ENCODE measurements at regions not wholly inside any gene's neighbourhood (a gene's known extent, or its start where the extent isn't known, plus 50 kb on each side); places are given as distances from the start of the nearest gene placed in this dataset.

- no peaks in the 10 kb centered on the region for H3K4me1 ChIP-seq
- WGBS: 90% methylated on average over 5 of the region's 5 CpGs
- no peak overlapping the region for H3K27ac ChIP-seq
- H3K27me3 ChIP-seq: peaks cover 5% of the 10 kb centered on the region
- no peak for DNase-seq (ENCODE audit: low spot score in 2 of 2)
- TF ChIP-seq EP300 (IDR thresholded peaks at IDR 0.05) (no peak), POLR2A (IDR thresholded peaks at IDR 0.05) (no peak), POLR2AphosphoS5 (IDR thresholded peaks at IDR 0.05) (no peak)
- TF ChIP-seq, protein P1, sequence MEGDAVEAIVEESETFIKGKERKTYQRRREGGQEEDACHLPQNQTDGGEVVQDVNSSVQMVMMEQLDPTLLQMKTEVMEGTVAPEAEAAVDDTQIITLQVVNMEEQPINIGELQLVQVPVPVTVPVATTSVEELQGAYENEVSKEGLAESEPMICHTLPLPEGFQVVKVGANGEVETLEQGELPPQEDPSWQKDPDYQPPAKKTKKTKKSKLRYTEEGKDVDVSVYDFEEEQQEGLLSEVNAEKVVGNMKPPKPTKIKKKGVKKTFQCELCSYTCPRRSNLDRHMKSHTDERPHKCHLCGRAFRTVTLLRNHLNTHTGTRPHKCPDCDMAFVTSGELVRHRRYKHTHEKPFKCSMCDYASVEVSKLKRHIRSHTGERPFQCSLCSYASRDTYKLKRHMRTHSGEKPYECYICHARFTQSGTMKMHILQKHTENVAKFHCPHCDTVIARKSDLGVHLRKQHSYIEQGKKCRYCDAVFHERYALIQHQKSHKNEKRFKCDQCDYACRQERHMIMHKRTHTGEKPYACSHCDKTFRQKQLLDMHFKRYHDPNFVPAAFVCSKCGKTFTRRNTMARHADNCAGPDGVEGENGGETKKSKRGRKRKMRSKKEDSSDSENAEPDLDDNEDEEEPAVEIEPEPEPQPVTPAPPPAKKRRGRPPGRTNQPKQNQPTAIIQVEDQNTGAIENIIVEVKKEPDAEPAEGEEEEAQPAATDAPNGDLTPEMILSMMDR (IDR thresholded peaks at IDR 0.05): no peak
- no peaks in the 10 kb centered on the region for H3K9me3 ChIP-seq
- no peak overlapping the region for H3K4me3 ChIP-seq
- no peaks in the 10 kb centered on the region for H3K36me3 ChIP-seq
These were observed 161.2 kb downstream of the IRX5 start for GRCh38 chr16:55091871-55092230.

DNA sequence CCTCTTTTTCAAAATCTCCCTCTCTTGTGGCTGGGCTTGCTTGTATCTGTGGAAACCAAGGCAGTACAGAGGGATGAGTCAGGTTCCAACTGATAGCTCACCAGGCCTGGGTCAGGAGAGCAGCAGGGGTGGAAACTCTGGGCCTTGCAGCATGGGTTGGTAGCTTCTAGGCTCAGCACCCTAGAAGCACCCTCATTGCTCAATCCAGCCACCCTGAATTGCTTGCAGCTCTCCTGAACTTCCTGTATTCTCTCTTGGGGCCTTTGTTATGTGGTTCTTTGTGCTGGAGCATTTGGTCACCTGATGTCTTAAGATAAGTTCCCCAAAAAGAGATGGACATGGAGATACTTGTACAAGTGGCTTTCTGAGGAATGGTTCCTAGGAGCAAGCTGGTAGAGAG lies 169.4 kb downstream of the IRX5 start:
- H3K9me3 ChIP-seq: no peaks in the 10 kb centered on the region
- no peak overlapping the region for H3K27ac ChIP-seq
- H3K27me3 ChIP-seq: peaks cover 6% of the 10 kb centered on the region
- TF ChIP-seq POLR2A (IDR thresholded peaks at IDR 0.05): no peak
- TF ChIP-seq EP300 (IDR thresholded peaks at IDR 0.05): no peak
- no peaks in the 10 kb centered on the region for H3K4me1 ChIP-seq
- no peak for DNase-seq (ENCODE audit: low spot score in 2 of 2)
- H3K4me3 ChIP-seq: no peak overlapping the region
- no peaks in the 10 kb centered on the region for H3K36me3 ChIP-seq

DNA sequence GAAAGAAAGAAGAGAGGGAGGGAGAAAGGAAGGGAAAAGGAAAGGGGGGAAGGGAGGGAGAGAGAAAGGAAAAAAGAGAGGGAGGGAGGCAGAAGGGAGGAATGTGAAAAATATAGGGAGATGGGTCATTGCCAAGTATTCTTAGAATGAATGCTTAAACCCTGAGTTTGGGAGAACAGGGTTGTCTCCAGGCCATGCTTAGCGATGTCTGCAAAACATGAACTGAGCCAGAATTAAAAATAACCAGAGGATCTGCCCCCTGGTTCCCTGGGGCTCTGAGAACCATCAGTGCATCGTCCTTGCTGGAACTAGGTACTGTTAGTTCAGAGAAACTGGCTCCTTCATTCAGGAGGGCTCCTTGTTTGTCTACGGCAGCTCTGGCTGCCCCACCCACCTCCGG lies 170.4 kb downstream of the IRX5 start:
- Histone ChIP-seq H3K9me3 (no peaks in the 10 kb centered on the region), H3K27ac (no peak overlapping the region), H3K4me1 (no peaks in the 10 kb centered on the region), H3K4me3 (no peak overlapping the region), H3K27me3 (peaks cover 6% of the 10 kb centered on the region), H3K36me3 (no peaks in the 10 kb centered on the region)
- TF ChIP-seq POLR2AphosphoS5 (IDR thresholded peaks at IDR 0.05) (no peak), EP300 (IDR thresholded peaks at IDR 0.05) (no peak), POLR2A (IDR thresholded peaks at IDR 0.05) (no peak)
- TF ChIP-seq, protein P1 (IDR thresholded peaks at IDR 0.05): no peak
- WGBS: 44% methylated on average over 4 of the region's 4 CpGs
- DNase-seq (ENCODE audit: low spot score in 2 of 2): no peak

GRCh38 chr16:55102077-55102476 lies 171.4 kb downstream of the IRX5 start:
- H3K27me3 ChIP-seq: peaks cover 6% of the 10 kb centered on the region
- no peak overlapping the region for H3K27ac ChIP-seq
- TF ChIP-seq, protein P1 (IDR thresholded peaks at IDR 0.05): no peak
- TF ChIP-seq POLR2A (IDR thresholded peaks at IDR 0.05) (no peak), POLR2AphosphoS5 (IDR thresholded peaks at IDR 0.05) (no peak), EP300 (IDR thresholded peaks at IDR 0.05) (no peak)
- no peaks in the 10 kb centered on the region for H3K36me3 ChIP-seq
- H3K9me3 ChIP-seq: no peaks in the 10 kb centered on the region
- no peaks in the 10 kb centered on the region for H3K4me1 ChIP-seq
- no peak overlapping the region for H3K4me3 ChIP-seq
- DNase-seq (ENCODE audit: low spot score in 2 of 2): no peak
- 55% methylated on average over 1 of the region's 1 CpG for WGBS

- Histone ChIP-seq H3K36me3 (no peaks in the 10 kb centered on the region), H3K27me3 (peaks cover 6% of the 10 kb centered on the region), H3K4me1 (no peaks in the 10 kb centered on the region), H3K4me3 (no peak overlapping the region), H3K27ac (no peak overlapping the region), H3K9me3 (no peaks in the 10 kb centered on the region)
- TF ChIP-seq POLR2AphosphoS5 (IDR thresholded peaks at IDR 0.05): no peak
- WGBS: 81% methylated on average over 4 of the region's 4 CpGs
- DNase-seq (ENCODE audit: low spot score in 2 of 2): no peak
These were observed 171.9 kb downstream of the IRX5 start for GRCh38 chr16:55102531-55102930.

DNA sequence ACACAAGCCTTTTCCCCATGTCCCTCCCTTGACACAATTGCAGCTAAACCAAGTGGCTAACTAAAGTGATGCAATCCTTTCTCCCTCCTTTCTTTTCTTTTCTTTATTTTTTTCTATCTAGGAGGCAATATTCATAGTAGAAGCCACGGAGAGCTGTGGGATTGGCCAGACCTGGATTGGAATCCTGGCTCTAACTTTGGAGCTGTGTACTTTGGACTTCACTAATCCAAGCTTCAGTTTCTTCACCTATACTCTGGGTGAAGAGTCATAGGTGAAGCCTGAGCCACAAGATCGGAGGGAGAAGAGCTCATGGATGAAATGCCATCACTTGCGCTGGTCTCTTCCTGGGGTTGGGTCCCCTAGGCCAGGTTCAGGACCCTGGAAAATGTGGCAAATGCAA lies 177.2 kb downstream of the IRX5 start:
- Histone ChIP-seq H3K9me3 (no peaks in the 10 kb centered on the region), H3K27ac (no peak overlapping the region), H3K27me3 (no peaks in the 10 kb centered on the region), H3K36me3 (no peaks in the 10 kb centered on the region), H3K4me3 (no peak overlapping the region), H3K4me1 (no peaks in the 10 kb centered on the region)
- DNase-seq (ENCODE audit: low spot score in 2 of 2): no peak
- TF ChIP-seq POLR2AphosphoS5 (IDR thresholded peaks at IDR 0.05) (no peak), EP300 (IDR thresholded peaks at IDR 0.05) (no peak), POLR2A (IDR thresholded peaks at IDR 0.05) (no peak)
- TF ChIP-seq, protein P1 (IDR thresholded peaks at IDR 0.05): no peak
- WGBS: 83% methylated on average over 3 of the region's 3 CpGs
